ENCODE measurements at regions not wholly inside any gene's neighbourhood (a gene's known extent, or its start where the extent isn't known, plus 50 kb on each side); places are given as distances from the start of the nearest gene placed in this dataset.

DNA sequence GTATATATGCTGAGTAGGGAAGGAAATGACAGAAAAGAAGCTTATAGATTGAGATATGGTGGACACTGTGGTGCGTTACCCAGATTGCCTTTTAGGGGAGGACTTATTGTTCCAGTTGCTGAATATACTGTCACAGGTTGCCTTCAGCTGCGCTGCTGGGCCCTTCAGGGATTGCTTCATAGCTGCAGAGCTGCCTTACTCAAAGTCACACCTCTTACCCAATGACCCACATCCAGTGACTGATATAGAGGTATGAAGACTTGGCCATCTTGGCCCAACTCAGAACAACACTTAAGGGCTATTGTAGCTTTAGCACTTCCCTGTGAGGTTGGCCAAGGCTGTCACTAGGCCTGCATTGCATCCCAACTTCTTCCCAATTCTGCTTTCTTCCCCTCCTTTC, 63.4 kb upstream of the TMEM164 start:
- Histone ChIP-seq H3K9me3 (ENCODE audit: control insufficient read depth, low read depth, low read length) (no peaks in the 10 kb centered on the region), H3K79me2 (ENCODE audit: control insufficient read depth, insufficient read depth, low read length) (no peaks in the 10 kb centered on the region), H3K9ac (ENCODE audit: control insufficient read depth, extremely low read depth, insufficient read depth, low read length) (no peak overlapping the region), H3K27ac (ENCODE audit: control insufficient read depth, insufficient read depth, low read length) (no peak overlapping the region), H3K4me3 (ENCODE audit: control insufficient read depth in 2 of 3, extremely low read depth in 1 of 3, insufficient read depth in 2 of 3, low read depth in 1 of 3, low read length in 3 of 3) (no peak overlapping the region), H3K27me3 (ENCODE audit: control insufficient read depth, extremely low read depth, insufficient read depth, low read length) (peaks cover 10% of the 10 kb centered on the region), H2AFZ (ENCODE audit: control insufficient read depth, low read length) (no peak overlapping the region), H3K9me1 (ENCODE audit: control insufficient read depth, extremely low read depth, insufficient read depth, low read length) (no peaks in the 10 kb centered on the region), H3K4me2 (ENCODE audit: control insufficient read depth, extremely low read depth, insufficient read depth, low read depth, low read length) (no peak overlapping the region), H4K20me1 (ENCODE audit: control insufficient read depth, extremely low read depth, insufficient read depth, low read length) (no peaks in the 10 kb centered on the region), H3K36me3 (ENCODE audit: control insufficient read depth in 2 of 2, extremely low read depth in 1 of 2, insufficient read depth in 2 of 2, low read length in 2 of 2) (no peaks in the 10 kb centered on the region), H3K4me1 (ENCODE audit: control insufficient read depth, extremely low read depth, insufficient read depth, low read length) (no peaks in the 10 kb centered on the region)
- DNase-seq (ENCODE audit: low read depth, low spot score) (no peak), FAIRE-seq (no peak)
- TF ChIP-seq, protein P1, sequence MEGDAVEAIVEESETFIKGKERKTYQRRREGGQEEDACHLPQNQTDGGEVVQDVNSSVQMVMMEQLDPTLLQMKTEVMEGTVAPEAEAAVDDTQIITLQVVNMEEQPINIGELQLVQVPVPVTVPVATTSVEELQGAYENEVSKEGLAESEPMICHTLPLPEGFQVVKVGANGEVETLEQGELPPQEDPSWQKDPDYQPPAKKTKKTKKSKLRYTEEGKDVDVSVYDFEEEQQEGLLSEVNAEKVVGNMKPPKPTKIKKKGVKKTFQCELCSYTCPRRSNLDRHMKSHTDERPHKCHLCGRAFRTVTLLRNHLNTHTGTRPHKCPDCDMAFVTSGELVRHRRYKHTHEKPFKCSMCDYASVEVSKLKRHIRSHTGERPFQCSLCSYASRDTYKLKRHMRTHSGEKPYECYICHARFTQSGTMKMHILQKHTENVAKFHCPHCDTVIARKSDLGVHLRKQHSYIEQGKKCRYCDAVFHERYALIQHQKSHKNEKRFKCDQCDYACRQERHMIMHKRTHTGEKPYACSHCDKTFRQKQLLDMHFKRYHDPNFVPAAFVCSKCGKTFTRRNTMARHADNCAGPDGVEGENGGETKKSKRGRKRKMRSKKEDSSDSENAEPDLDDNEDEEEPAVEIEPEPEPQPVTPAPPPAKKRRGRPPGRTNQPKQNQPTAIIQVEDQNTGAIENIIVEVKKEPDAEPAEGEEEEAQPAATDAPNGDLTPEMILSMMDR (optimal IDR thresholded peaks at IDR 0.05 in 1 of 3, IDR thresholded peaks at IDR 0.05 in 1 of 3, conservative IDR thresholded peaks at IDR 0.05 in 1 of 3; ENCODE audit: extremely low read depth in 1 of 3, insufficient read depth in 2 of 3, low read length in 3 of 3), result no peak
- TF ChIP-seq EZH2 (IDR thresholded peaks at IDR 0.05; ENCODE audit: low read length), result no peak
- dilution Hi-C loops (cut with MboI; ENCODE audit: extremely low pct_ligation_motif_present, low sequenced_read_pairs), result no loop called here

DNA sequence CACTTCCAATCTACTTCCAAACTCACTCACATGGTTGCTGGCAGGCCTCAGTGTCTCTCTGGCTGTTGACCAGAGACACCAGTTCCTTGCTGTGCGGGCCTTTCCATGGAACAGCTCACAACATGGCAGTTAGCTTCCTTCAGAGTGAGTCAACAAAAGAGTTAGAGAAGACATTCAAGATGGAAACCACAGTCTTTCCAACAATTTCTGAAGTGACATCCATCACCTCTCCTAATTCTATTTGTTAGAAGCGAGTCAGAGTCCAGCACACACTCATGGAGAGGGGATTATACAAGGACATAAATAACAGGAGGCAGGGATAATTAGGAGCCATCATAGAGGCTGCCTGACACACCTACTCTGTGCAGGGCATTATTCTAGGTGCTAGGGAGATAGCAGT, 62.5 kb upstream of the TMEM164 start:
- peaks cover 12% of the 10 kb centered on the region for H3K27me3 ChIP-seq (ENCODE audit: control insufficient read depth, extremely low read depth, insufficient read depth, low read length)
- H3K9me1 ChIP-seq (ENCODE audit: control insufficient read depth, extremely low read depth, insufficient read depth, low read length), result no peaks in the 10 kb centered on the region
- FAIRE-seq (no peak), DNase-seq (ENCODE audit: low read depth, low spot score) (no peak)
- H3K79me2 ChIP-seq (ENCODE audit: control insufficient read depth, insufficient read depth, low read length), result no peaks in the 10 kb centered on the region
- H2AFZ ChIP-seq (ENCODE audit: control insufficient read depth, low read length), result no peak overlapping the region
- dilution Hi-C loops (cut with MboI; ENCODE audit: extremely low pct_ligation_motif_present, low sequenced_read_pairs), result no loop called here
- no peaks in the 10 kb centered on the region for H3K4me1 ChIP-seq (ENCODE audit: control insufficient read depth, extremely low read depth, insufficient read depth, low read length)
- TF ChIP-seq, protein P1 (optimal IDR thresholded peaks at IDR 0.05 in 1 of 3, IDR thresholded peaks at IDR 0.05 in 1 of 3, conservative IDR thresholded peaks at IDR 0.05 in 1 of 3; ENCODE audit: extremely low read depth in 1 of 3, insufficient read depth in 2 of 3, low read length in 3 of 3), result no peak
- TF ChIP-seq EZH2 (IDR thresholded peaks at IDR 0.05; ENCODE audit: low read length), result no peak
- H3K36me3 ChIP-seq (ENCODE audit: control insufficient read depth in 2 of 2, extremely low read depth in 1 of 2, insufficient read depth in 2 of 2, low read length in 2 of 2), result no peaks in the 10 kb centered on the region
- no peak overlapping the region for H3K9ac ChIP-seq (ENCODE audit: control insufficient read depth, extremely low read depth, insufficient read depth, low read length)
- H3K27ac ChIP-seq (ENCODE audit: control insufficient read depth, insufficient read depth, low read length), result no peak overlapping the region
- H3K4me3 ChIP-seq (ENCODE audit: control insufficient read depth in 2 of 3, extremely low read depth in 1 of 3, insufficient read depth in 2 of 3, low read depth in 1 of 3, low read length in 3 of 3), result no peak overlapping the region
- no peaks in the 10 kb centered on the region for H3K9me3 ChIP-seq (ENCODE audit: control insufficient read depth, low read depth, low read length)
- H4K20me1 ChIP-seq (ENCODE audit: control insufficient read depth, extremely low read depth, insufficient read depth, low read length), result no peaks in the 10 kb centered on the region
- H3K4me2 ChIP-seq (ENCODE audit: control insufficient read depth, extremely low read depth, insufficient read depth, low read depth, low read length), result no peak overlapping the region

Measured in keratinocyte (primary cell).